ENCODE measurements at regions not wholly inside any gene's neighbourhood (a gene's known extent, or its start where the extent isn't known, plus 50 kb on each side); places are given as distances from the start of the nearest gene placed in this dataset.
"Not testable (repeated sequence)": the region's sequence is repeated elsewhere in the genome, so short reads cannot be mapped to it uniquely, and the experiment has no call there.

- DNase-seq: no peak
Observed at GRCh38 chr7:84729284-84729683, 457.6 kb downstream of the SEMA3D start.

GRCh38 chr7:84722734-84723133, 464.1 kb downstream of the SEMA3D start:
- no peak for DNase-seq

GRCh38 chr7:84722086-84722485, 464.8 kb downstream of the SEMA3D start:
- no peak for DNase-seq

GRCh38 chr7:84720456-84721097, 466.3 kb downstream of the SEMA3D start:
- no peak for DNase-seq

GRCh38 chr7:84714765-84715164, 472.1 kb downstream of the SEMA3D start:
- DNase-seq: no peak

- no peak for DNase-seq
Observed at GRCh38 chr7:84712374-84713121, 474.3 kb downstream of the SEMA3D start.

- not testable (repeated sequence) for DNase-seq
Observed at GRCh38 chr7:84710538-84710937, 476.3 kb downstream of the SEMA3D start.

- no peak for DNase-seq
Observed at GRCh38 chr7:84705706-84706105, 481.1 kb downstream of the SEMA3D start.

- no peak for DNase-seq
Observed at GRCh38 chr7:84705079-84705478, 481.8 kb downstream of the SEMA3D start.

GRCh38 chr7:84704380-84704779, 482.5 kb downstream of the SEMA3D start:
- no peak for DNase-seq

GRCh38 chr7:84701524-84702306, 485.1 kb downstream of the SEMA3D start:
- peak; percentile 0 for DNase-seq

GRCh38 chr7:84700563-84701370, 486.1 kb downstream of the SEMA3D start:
- DNase-seq: no peak

GRCh38 chr7:84697506-84697905, 489.4 kb downstream of the SEMA3D start:
- DNase-seq: peak; percentile 1

GRCh38 chr7:84693483-84693882, 493.4 kb downstream of the SEMA3D start:
- DNase-seq: no peak

- peak; percentile 3 for DNase-seq
Observed at GRCh38 chr7:84688671-84689070, 494.1 kb upstream of the SEMA3A start.

- DNase-seq: no peak
Observed at GRCh38 chr7:84686373-84686772, 491.8 kb upstream of the SEMA3A start.

- DNase-seq: no peak
Observed at GRCh38 chr7:84684836-84685480, 490.4 kb upstream of the SEMA3A start.

GRCh38 chr7:84682543-84682942, 488.0 kb upstream of the SEMA3A start:
- peak; percentile 10 for DNase-seq

GRCh38 chr7:84678841-84679240, 484.3 kb upstream of the SEMA3A start:
- no peak for DNase-seq

GRCh38 chr7:84677117-84677732, 482.6 kb upstream of the SEMA3A start:
- no peak for DNase-seq

GRCh38 chr7:84675633-84676034, 481.0 kb upstream of the SEMA3A start:
- DNase-seq: peak; percentile 5
